Tibial artery (tissue), 4 donors: ENCODE measurements at regions not wholly inside any gene's neighbourhood (a gene's known extent, or its start where the extent isn't known, plus 50 kb on each side); places are given as distances from the start of the nearest gene placed in this dataset.

Source experiments
- DNase-seq, 2 donors: peaks; one replicate each; pipeline ENCODE4 v3.0.0-alpha.2; 2019
- H3K27ac ChIP-seq, 2 donors: fragments of 200-600 bp; sonication (generic) in 1 of 2; 1 replicate in 1 of 2; 2 replicates in 1 of 2; pipeline ENCODE4 v1.5.1; 2018 to 2019; ENCODE audit warnings: mild to moderate bottlenecking in 1 of 2
- H3K27me3 ChIP-seq, 2 donors: fragments of 200-600 bp; sonication (generic) in 1 of 2; one replicate each; pipeline versions ENCODE4 v1.5.1 to v1.6.0; 2016 to 2019
- H3K36me3 ChIP-seq, 3 donors: fragments of 200-600 bp; sonication (generic) in 2 of 3; one replicate each; pipeline ENCODE4 v1.5.1; 2016 to 2019; ENCODE audit warnings: mild to moderate bottlenecking in 2 of 3
- H3K4me1 ChIP-seq, 4 donors: fragments of 200-600 bp; sonication (generic) in 2 of 4; 1 replicate in 3 of 4; 2 replicates in 1 of 4; pipeline ENCODE4 v1.5.1; 2016 to 2019
- H3K4me3 ChIP-seq, 2 donors: fragments of 200-600 bp; sonication (generic) in 1 of 2; 1 replicate in 1 of 2; 2 replicates in 1 of 2; pipeline ENCODE4 v1.5.1; 2018 to 2019; ENCODE audit warnings: mild to moderate bottlenecking in 2 of 2
- H3K9me3 ChIP-seq, 3 donors: fragments of 200-600 bp; sonication (generic) in 1 of 3; one replicate each; pipeline ENCODE4 v1.5.1; 2016 to 2019
- CTCF ChIP-seq, 2 experiments: fragments of 200-600 bp in 1 of 2; fragments of 450-650 bp in 1 of 2; IDR thresholded peaks; one replicate each; pipeline ENCODE4 v1.5.1; 2017 to 2019; ENCODE audit warnings: antibody characterized with exemption in 2 of 2, mild to moderate bottlenecking in 1 of 2, moderate library complexity in 1 of 2
- intact Hi-C: fragments of 100-400 bp; cut with DNase I; formaldehyde crosslinking; loops from one replicate; pipeline ENCODE4 v1.15.0; 2023; ENCODE audit warnings: low total_unique reads

GRCh38 chr16:26981266-26981938 lies 85.3 kb upstream of the C16orf82 start:
- Histone ChIP-seq H3K9me3 (no peaks in the 10 kb centered on the region), H3K27ac (no peak overlapping the region), H3K36me3 (no peaks in the 10 kb centered on the region), H3K27me3 (no peaks in the 10 kb centered on the region), H3K4me1 (no peaks in the 10 kb centered on the region), H3K4me3 (no peak overlapping the region)
- DNase-seq: no peak
- intact Hi-C loops: no loop called here
- no peak for TF ChIP-seq CTCF (IDR thresholded peaks at IDR 0.05)

- Histone ChIP-seq H3K27me3 (no peaks in the 10 kb centered on the region), H3K4me1 (no peaks in the 10 kb centered on the region), H3K9me3 (no peaks in the 10 kb centered on the region), H3K4me3 (no peak overlapping the region), H3K27ac (no peak overlapping the region), H3K36me3 (no peaks in the 10 kb centered on the region)
- no peak for TF ChIP-seq CTCF (IDR thresholded peaks at IDR 0.05)
- intact Hi-C loops: no loop called here
- DNase-seq: no peak
These were observed 84.3 kb upstream of the C16orf82 start for GRCh38 chr16:26982422-26982821.

GRCh38 chr16:26983426-26983825 lies 83.3 kb upstream of the C16orf82 start:
- no peak overlapping the region for H3K4me3 ChIP-seq
- DNase-seq: no peak
- H3K27ac ChIP-seq: no peak overlapping the region
- no peaks in the 10 kb centered on the region for H3K27me3 ChIP-seq
- H3K36me3 ChIP-seq: no peaks in the 10 kb centered on the region
- intact Hi-C loops: no loop called here
- no peaks in the 10 kb centered on the region for H3K9me3 ChIP-seq
- TF ChIP-seq CTCF (IDR thresholded peaks at IDR 0.05): no peak
- H3K4me1 ChIP-seq: no peaks in the 10 kb centered on the region

- no peak for DNase-seq
- Histone ChIP-seq H3K4me1 (no peaks in the 10 kb centered on the region), H3K27me3 (no peaks in the 10 kb centered on the region), H3K4me3 (no peak overlapping the region), H3K27ac (no peak overlapping the region), H3K9me3 (no peaks in the 10 kb centered on the region), H3K36me3 (no peaks in the 10 kb centered on the region)
- no peak for TF ChIP-seq CTCF (IDR thresholded peaks at IDR 0.05)
- intact Hi-C loops: no loop called here
These were observed 81.3 kb upstream of the C16orf82 start for GRCh38 chr16:26985100-26986065.

- intact Hi-C loops: no loop called here
- no peaks in the 10 kb centered on the region for H3K27me3 ChIP-seq
- H3K9me3 ChIP-seq: no peaks in the 10 kb centered on the region
- DNase-seq: no peak
- no peak overlapping the region for H3K27ac ChIP-seq
- no peaks in the 10 kb centered on the region for H3K4me1 ChIP-seq
- no peaks in the 10 kb centered on the region for H3K36me3 ChIP-seq
- TF ChIP-seq CTCF (IDR thresholded peaks at IDR 0.05): no peak
- no peak overlapping the region for H3K4me3 ChIP-seq
These were observed 79.1 kb upstream of the C16orf82 start for GRCh38 chr16:26987597-26988010.
